Lung (tissue), 11 donors: ENCODE measurements at regions not wholly inside any gene's neighbourhood (a gene's known extent, or its start where the extent isn't known, plus 50 kb on each side); places are given as distances from the start of the nearest gene placed in this dataset.

ENCODE experiments used
- ATAC-seq: fragments of 200-7000 bp; cut with Tn5 transposase; one replicate; pipeline ENCODE4 v1.9.1; 2020; ENCODE audit warnings: moderate number of reproducible peaks; ENCODE audit not compliant: insufficient read depth, low FRiP score
- DNase-seq, 3 donors: peaks; one replicate each; pipeline ENCODE4 v3.0.0-alpha.2; 2013 to 2017
- H3K27ac ChIP-seq, 2 donors: one replicate each; pipeline ENCODE4 v1.5.1; 2013; ENCODE audit warnings: mild to moderate bottlenecking in 2 of 2, moderate library complexity in 2 of 2, control low read depth in 1 of 2, inconsistent platforms in 1 of 2, low read depth in 1 of 2, low read length in 1 of 2
- H3K27me3 ChIP-seq, 3 donors: one replicate each; pipeline ENCODE4 v1.5.1; 2013; ENCODE audit warnings: low read length in 2 of 3; ENCODE audit not compliant: control insufficient read depth in 3 of 3, insufficient read depth in 3 of 3
- H3K36me3 ChIP-seq, 4 donors: one replicate each; pipeline ENCODE4 v1.5.1; 2013; ENCODE audit warnings: low read length in 4 of 4, mild to moderate bottlenecking in 1 of 4, moderate library complexity in 1 of 4; ENCODE audit not compliant: control insufficient read depth in 4 of 4, insufficient read depth in 4 of 4
- H3K4me1 ChIP-seq, 5 donors: one replicate each; pipeline ENCODE4 v1.5.1; 2013; ENCODE audit warnings: low read length in 5 of 5, mild to moderate bottlenecking in 2 of 5, moderate library complexity in 1 of 5; ENCODE audit not compliant: control insufficient read depth in 5 of 5, insufficient read depth in 5 of 5
- H3K4me3 ChIP-seq: one replicate; pipeline ENCODE4 v1.5.1; 2013; ENCODE audit warnings: mild to moderate bottlenecking, control low read depth, moderate library complexity
- H3K9ac ChIP-seq, 2 donors: one replicate each; pipeline ENCODE4 v1.5.1; 2013; ENCODE audit warnings: low read length in 2 of 2, control low read depth in 1 of 2; ENCODE audit not compliant: insufficient read depth in 1 of 2
- H3K9me3 ChIP-seq, 4 donors: one replicate each; pipeline ENCODE4 v1.5.1; 2013; ENCODE audit warnings: low read length in 3 of 4, mild to moderate bottlenecking in 1 of 4, moderate library complexity in 1 of 4; ENCODE audit not compliant: control insufficient read depth in 4 of 4, insufficient read depth in 3 of 4
- WGBS, 2 donors: extraction: QIAGEN DNeasy Blood & Tissue Kit; methylation state at CpG; one replicate each; pipeline ENCODE4 v1.1.7; 2013; 5-methylcytosine and 5-hydroxymethylcytosine counted together
- TF ChIP-seq, protein P1 (sequence below): IDR thresholded peaks from 2 replicates; pipeline ENCODE4 v1.5.1; 2012; ENCODE audit warnings: mild to moderate bottlenecking; ENCODE audit errors: control extremely low read depth, extremely low read depth
- donor health status: control.
- donor health status: control.
- donor health status: Bipolar disorder and iron deficiency.
- donor health status: healthy.
- donor health status: DM: yes; HTN: yes; CAD: no.

DNA sequence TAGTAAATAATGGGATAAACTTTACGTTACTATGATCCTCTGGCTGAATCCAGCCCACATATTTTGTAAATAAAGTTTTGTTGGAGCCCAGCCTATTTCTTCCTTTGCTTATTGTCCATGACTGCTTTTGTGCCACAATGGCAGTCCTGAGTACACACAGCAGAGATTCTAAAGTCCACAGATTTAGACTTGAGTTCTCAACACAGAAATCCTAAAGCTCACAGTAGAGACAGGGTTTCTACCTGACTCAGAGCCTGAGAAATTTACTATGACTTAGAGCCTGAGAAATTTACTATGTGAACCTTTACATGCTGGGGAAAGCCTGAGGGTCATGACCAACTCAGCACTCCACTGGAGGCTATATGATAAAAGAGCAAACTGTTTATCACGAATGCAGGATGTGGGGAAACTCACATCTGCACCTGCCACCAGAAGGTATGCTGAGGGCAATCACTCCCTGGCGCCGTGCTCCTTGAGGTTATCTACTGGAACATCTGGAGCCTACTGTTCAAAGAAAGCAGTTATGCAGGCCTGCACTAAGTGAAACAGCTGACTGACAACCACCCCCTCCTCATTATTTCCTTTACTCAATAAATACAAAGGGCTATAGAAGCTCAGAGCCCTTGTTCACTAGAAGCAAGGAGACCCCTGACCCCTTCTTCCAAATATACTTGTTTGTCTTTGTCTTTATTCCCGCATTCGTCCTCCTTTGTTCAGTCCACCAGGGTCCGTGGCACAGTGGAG, 52.6 kb upstream of the BICD1 start:
- Histone ChIP-seq H3K27ac (no peak overlapping the region), H3K4me1 (peaks cover 0 to 2% (median 0%) of the 10 kb centered on the region in 5 donors), H3K36me3 (no peaks in the 10 kb centered on the region), H3K9ac (no peak overlapping the region), H3K27me3 (no peaks in the 10 kb centered on the region), H3K9me3 (peaks cover 0 to 2% (median 0%) of the 10 kb centered on the region in 4 donors), H3K4me3 (no peak overlapping the region)
- DNase-seq (no peak), ATAC-seq (no peak)
- 94 to 97% methylated on average over 7 of the region's 7 CpGs for WGBS, 2 donors
- TF ChIP-seq, protein P1, sequence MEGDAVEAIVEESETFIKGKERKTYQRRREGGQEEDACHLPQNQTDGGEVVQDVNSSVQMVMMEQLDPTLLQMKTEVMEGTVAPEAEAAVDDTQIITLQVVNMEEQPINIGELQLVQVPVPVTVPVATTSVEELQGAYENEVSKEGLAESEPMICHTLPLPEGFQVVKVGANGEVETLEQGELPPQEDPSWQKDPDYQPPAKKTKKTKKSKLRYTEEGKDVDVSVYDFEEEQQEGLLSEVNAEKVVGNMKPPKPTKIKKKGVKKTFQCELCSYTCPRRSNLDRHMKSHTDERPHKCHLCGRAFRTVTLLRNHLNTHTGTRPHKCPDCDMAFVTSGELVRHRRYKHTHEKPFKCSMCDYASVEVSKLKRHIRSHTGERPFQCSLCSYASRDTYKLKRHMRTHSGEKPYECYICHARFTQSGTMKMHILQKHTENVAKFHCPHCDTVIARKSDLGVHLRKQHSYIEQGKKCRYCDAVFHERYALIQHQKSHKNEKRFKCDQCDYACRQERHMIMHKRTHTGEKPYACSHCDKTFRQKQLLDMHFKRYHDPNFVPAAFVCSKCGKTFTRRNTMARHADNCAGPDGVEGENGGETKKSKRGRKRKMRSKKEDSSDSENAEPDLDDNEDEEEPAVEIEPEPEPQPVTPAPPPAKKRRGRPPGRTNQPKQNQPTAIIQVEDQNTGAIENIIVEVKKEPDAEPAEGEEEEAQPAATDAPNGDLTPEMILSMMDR = no peak
